ENCODE measurements at regions not wholly inside any gene's neighbourhood (a gene's known extent, or its start where the extent isn't known, plus 50 kb on each side); places are given as distances from the start of the nearest gene placed in this dataset.

DNA sequence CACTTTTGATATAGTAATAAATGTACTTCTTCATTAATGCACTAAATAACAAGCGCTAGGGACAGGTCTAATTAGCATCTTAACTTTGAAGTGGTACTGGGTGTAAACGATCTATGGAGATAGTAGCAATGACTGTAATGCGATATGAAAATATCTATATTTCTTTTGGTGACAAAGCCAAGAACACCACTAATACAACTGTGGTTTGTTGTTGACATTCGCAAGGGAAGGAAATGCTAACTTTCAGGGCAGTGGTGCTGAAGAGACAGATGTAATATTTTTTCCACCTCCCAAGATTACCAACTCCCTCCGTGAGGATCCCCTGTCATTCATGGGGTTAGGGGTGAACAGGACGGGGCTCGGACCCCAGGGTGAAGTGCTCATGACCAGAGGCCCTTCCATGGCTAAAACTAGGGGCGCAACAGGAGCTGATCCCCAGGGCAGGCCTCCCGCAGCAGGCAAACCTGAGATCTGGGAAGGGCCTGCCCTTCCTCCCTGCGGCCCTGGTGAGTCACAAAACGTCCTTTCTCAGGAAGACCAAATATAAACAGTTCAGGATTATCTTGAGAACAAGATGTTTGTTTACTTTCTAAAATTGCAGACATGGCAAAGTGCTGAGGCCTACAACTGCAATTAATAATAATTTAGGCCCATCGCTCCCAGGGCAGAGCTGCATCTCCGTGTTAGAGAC, 65.0 kb upstream of the TOX2 start:
- H3K27me3 ChIP-seq = no peaks in the 10 kb centered on the region
- H3K36me3 ChIP-seq = no peaks in the 10 kb centered on the region
- H3K4me3 ChIP-seq = no peak overlapping the region
- TF ChIP-seq CTCF (IDR thresholded peaks at IDR 0.05) (no peak), POLR2AphosphoS5 (IDR thresholded peaks at IDR 0.05) (peak; percentile 84 to 86), POLR2A (IDR thresholded peaks at IDR 0.05) (no peak), EP300 (IDR thresholded peaks at IDR 0.05) (peak; percentile 54 to 99 (median 90))
- H3K4me1 ChIP-seq = peaks cover 17 to 34% (median 25%) of the 10 kb centered on the region in 4 donors
- H3K9me3 ChIP-seq = no peaks in the 10 kb centered on the region
- ATAC-seq (ENCODE audit: low FRiP score in 2 of 2) = peak; percentile 32 to 59
- 63 to 71% methylated on average over 13 of the region's 13 CpGs for WGBS, 2 donors
- peak overlapping the region; percentile 80 to 87 (median 83) for H3K27ac ChIP-seq
- DNase-seq = no peak

GRCh38 chr20:43846516-43846905, 68.1 kb upstream of the TOX2 start:
- 54 to 59% methylated on average over 4 to 6 of the region's 6 CpGs for WGBS, 2 donors
- peak overlapping the region; percentile 16 to 72 (median 61) for H3K27ac ChIP-seq
- no peak for ATAC-seq (ENCODE audit: low FRiP score in 2 of 2)
- H3K27me3 ChIP-seq = no peaks in the 10 kb centered on the region
- H3K4me1 ChIP-seq = peaks cover 25 to 38% (median 25%) of the 10 kb centered on the region in 4 donors
- H3K9me3 ChIP-seq = no peaks in the 10 kb centered on the region
- TF ChIP-seq POLR2A (IDR thresholded peaks at IDR 0.05) (no peak), EP300 (IDR thresholded peaks at IDR 0.05) (no peak), POLR2AphosphoS5 (IDR thresholded peaks at IDR 0.05) (peak in 1 of 2 donors; percentile 34), CTCF (IDR thresholded peaks at IDR 0.05) (no peak)
- DNase-seq = peak in 1 of 2 donors; percentile 20
- no peak overlapping the region for H3K4me3 ChIP-seq
- H3K36me3 ChIP-seq = no peaks in the 10 kb centered on the region

DNA sequence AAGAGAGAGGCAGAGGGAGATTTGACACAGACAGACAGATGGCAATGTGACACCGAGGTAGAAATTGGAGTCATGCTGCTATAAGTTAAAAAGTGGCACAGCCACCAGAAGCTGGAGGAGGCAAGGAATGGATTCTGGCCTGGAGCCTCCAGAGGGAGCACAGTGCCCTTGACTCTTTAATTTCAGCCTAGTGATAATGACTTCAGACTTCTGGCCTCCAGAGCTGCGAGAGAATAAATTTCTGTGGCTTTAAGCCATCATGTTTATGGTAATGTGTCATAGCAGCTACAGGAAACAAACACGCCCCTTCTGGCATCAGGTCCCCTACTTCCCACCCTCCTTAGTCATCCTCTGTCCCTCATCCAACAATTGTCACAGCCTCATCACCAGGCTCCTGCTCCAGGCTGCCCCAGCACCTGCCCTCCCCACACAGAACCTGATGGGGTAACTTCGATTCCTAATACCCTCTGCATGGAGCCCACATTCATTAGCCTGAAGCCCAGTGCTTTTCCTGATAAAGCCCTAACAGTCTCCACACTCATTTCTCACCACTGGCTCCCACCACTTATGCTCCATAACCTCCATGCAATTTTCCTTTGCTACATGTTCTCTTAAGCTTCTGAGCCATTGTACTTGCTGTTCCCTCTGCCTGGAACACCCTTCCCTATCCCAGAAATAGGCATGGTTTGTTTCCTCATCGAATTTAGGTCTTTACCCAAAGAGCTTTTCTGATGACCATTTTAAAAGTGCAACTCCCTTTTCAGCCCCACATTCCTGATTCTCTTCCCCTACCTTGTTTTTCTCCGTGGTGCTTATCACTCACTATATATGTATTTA, 69.7 kb upstream of the TOX2 start:
- H3K9me3 ChIP-seq = no peaks in the 10 kb centered on the region
- ATAC-seq (ENCODE audit: low FRiP score in 2 of 2) (peak in 1 of 2 donors; percentile 64), DNase-seq (peak in 1 of 2 donors; percentile 27)
- peaks cover 18 to 38% (median 22%) of the 10 kb centered on the region in 4 donors for H3K4me1 ChIP-seq
- no peak overlapping the region for H3K4me3 ChIP-seq
- no peaks in the 10 kb centered on the region for H3K27me3 ChIP-seq
- H3K36me3 ChIP-seq = no peaks in the 10 kb centered on the region
- H3K27ac ChIP-seq = peak overlapping the region; percentile 16 to 72 (median 56)
- WGBS, 2 donors = 43 to 51% methylated on average over 6 of the region's 6 CpGs
- peak in 4 of 6 experiments; percentile 17 to 55 (median 40) for TF ChIP-seq CTCF (IDR thresholded peaks at IDR 0.05)
- no peak for TF ChIP-seq POLR2A (IDR thresholded peaks at IDR 0.05)
- peak; percentile 67 to 81 for TF ChIP-seq POLR2AphosphoS5 (IDR thresholded peaks at IDR 0.05)
- TF ChIP-seq EP300 (IDR thresholded peaks at IDR 0.05) = peak in 2 of 4 donors; percentile 82 to 95

- Histone ChIP-seq H3K27me3 (no peaks in the 10 kb centered on the region), H3K4me3 (no peak overlapping the region), H3K27ac (peak overlapping the region in 3 of 4 donors; percentile 35 to 72 (median 39)), H3K4me1 (peaks cover 18 to 32% (median 20%) of the 10 kb centered on the region in 4 donors), H3K9me3 (no peaks in the 10 kb centered on the region), H3K36me3 (no peaks in the 10 kb centered on the region)
- no peak for TF ChIP-seq POLR2AphosphoS5 (IDR thresholded peaks at IDR 0.05)
- TF ChIP-seq CTCF (IDR thresholded peaks at IDR 0.05) = no peak
- no peak for TF ChIP-seq POLR2A (IDR thresholded peaks at IDR 0.05)
- TF ChIP-seq EP300 (IDR thresholded peaks at IDR 0.05) = no peak
- 89 to 96% methylated on average over 5 to 6 of the region's 6 CpGs for WGBS, 2 donors
- ATAC-seq (ENCODE audit: low FRiP score in 2 of 2) (no peak), DNase-seq (peak in 1 of 2 donors; percentile 9)
Observed at GRCh38 chr20:43843965-43844660, 70.5 kb upstream of the TOX2 start.

All from upper lobe of left lung (tissue), 6 donors.